K562 (cell line): ENCODE measurements at regions not wholly inside any gene's neighbourhood (a gene's known extent, or its start where the extent isn't known, plus 50 kb on each side); places are given as distances from the start of the nearest gene placed in this dataset.

Source experiments
- ATAC-seq: fragments of 200-7000 bp; cut with Tn5 transposase; 3 replicates; pipeline ENCODE4 v1.9.1; 2020; ENCODE audit warnings: moderate library complexity
- BruUV-seq: library from RNA; stranded (reverse); fragments of 400-500 nt; replicated peaks from 2 replicates; lab custom pipeline; 2021; lab: Mats Ljungman, UMichigan
- CTCF ChIA-PET: fragments of 300-600 bp; formaldehyde crosslinking; extraction: SDS; loops from one replicate; lab custom pipeline; 2021; ENCODE audit warnings: low intra/inter-chr PET ratio; lab: Yijun Ruan, JAX
- POLR2A ChIA-PET: fragments of 300-600, 350-650 bp; sonication (Branson Sonifier 250); formaldehyde crosslinking; extraction: SDS; loops from one replicate; lab custom pipeline; 2021; ENCODE audit warnings: antibody characterized with exemption, inconsistent platforms; lab: Yijun Ruan, JAX
- DNase-seq, 4 experiments: peaks; one replicate each; pipeline versions ENCODE4 v3.0.0 to v3.0.0-alpha.2; 2011 to 2018; ENCODE audit warnings: low spot score in 3 of 4, mixed read lengths in 3 of 4; ENCODE audit errors: extremely low read depth in 1 of 4
- FAIRE-seq: peaks from 2 replicates; lab custom pipeline; 2011; peaks lifted over from hg19 to GRCh38; lab: Jason Lieb, UNC
- H2AFZ ChIP-seq: 2 replicates; pipeline ENCODE4 v1.6.0; 2011; ENCODE audit warnings: low read depth, low read length, control low read depth, inconsistent platforms
- H3K27ac ChIP-seq: fragments of 200-600 bp; 3 replicates; pipeline ENCODE4 v1.8.0; 2011; ENCODE audit warnings: low read depth, mild to moderate bottlenecking, control low read depth, inconsistent platforms, low read length, moderate library complexity, mixed read lengths; ENCODE audit errors: extremely low read depth
- H3K27me3 ChIP-seq, 2 experiments: fragments of 300-600 bp in 1 of 2; 2 replicates in 1 of 2; 3 replicates in 1 of 2; pipeline versions ENCODE4 v1.6.0 to v1.8.0; 2011; ENCODE audit warnings: inconsistent platforms in 2 of 2, low read length in 2 of 2, mild to moderate bottlenecking in 1 of 2, mixed read lengths in 1 of 2, moderate library complexity in 1 of 2; ENCODE audit not compliant: control insufficient read depth in 2 of 2, insufficient read depth in 2 of 2
- H3K36me3 ChIP-seq: fragments of 300-600 bp; 3 replicates; pipeline ENCODE4 v1.8.0; 2011; ENCODE audit warnings: mild to moderate bottlenecking, low read length, inconsistent platforms; ENCODE audit not compliant: control insufficient read depth, insufficient read depth
- H3K4me1 ChIP-seq, 2 experiments: fragments of 200-600 bp in 1 of 2; replicated peaks in 1 of 2; 2 replicates in 1 of 2; 3 replicates in 1 of 2; pipeline versions ENCODE4 v1.5.1 to v1.8.0; 2011; ENCODE audit warnings: inconsistent platforms in 2 of 2, low read length in 2 of 2, mild to moderate bottlenecking in 1 of 2, mixed read lengths in 1 of 2, moderate library complexity in 1 of 2; ENCODE audit not compliant: control insufficient read depth in 2 of 2, insufficient read depth in 2 of 2
- H3K4me2 ChIP-seq: 2 replicates; pipeline ENCODE4 v1.6.1; 2011; ENCODE audit warnings: low read length, control low read depth, inconsistent platforms, mixed read lengths; ENCODE audit not compliant: insufficient read depth
- H3K4me3 ChIP-seq: fragments of 200-600 bp; sonication (generic), shearing (Covaris generic); 2 replicates; pipeline ENCODE4 v1.5.1; 2016; ENCODE audit warnings: control low read depth, inconsistent platforms
- H3K79me2 ChIP-seq: fragments of 200-600 bp; 3 replicates; pipeline ENCODE4 v1.8.0; 2011; ENCODE audit warnings: low read length, inconsistent platforms; ENCODE audit not compliant: control insufficient read depth, insufficient read depth
- H3K9ac ChIP-seq, 2 experiments: 2 replicates each; pipeline versions ENCODE4 v1.6.0 to v1.6.1; 2011; ENCODE audit warnings: low read depth in 2 of 2, low read length in 2 of 2, control low read depth in 1 of 2, inconsistent platforms in 1 of 2, mild to moderate bottlenecking in 1 of 2, mixed read lengths in 1 of 2; ENCODE audit not compliant: insufficient read depth in 1 of 2
- H3K9me1 ChIP-seq: one replicate; pipeline ENCODE4 v1.6.0; 2011; ENCODE audit warnings: inconsistent platforms, mild to moderate bottlenecking, low read length, moderate library complexity; ENCODE audit not compliant: control insufficient read depth, insufficient read depth
- H3K9me3 ChIP-seq: replicated peaks from 2 replicates; pipeline ENCODE4 v1.5.1; 2011; ENCODE audit warnings: low read depth, low read length, inconsistent platforms; ENCODE audit not compliant: control insufficient read depth, insufficient read depth
- H4K20me1 ChIP-seq: replicated peaks from 2 replicates; pipeline ENCODE4 v1.6.1; 2011; ENCODE audit warnings: low read length, inconsistent platforms, mixed read lengths; ENCODE audit not compliant: control insufficient read depth, insufficient read depth
- FOXK1 ChIP-seq: sonication (generic); formaldehyde crosslinking; IDR thresholded peaks from 2 replicates; pipeline ENCODE4 v1.8.0; 2022; ENCODE audit warnings: missing genetic modification reagents, mild to moderate bottlenecking, borderline replicate concordance
- FUS ChIP-seq: fragments of 200-400 bp; formaldehyde crosslinking; optimal IDR thresholded peaks from 2 replicates; pipeline ENCODE3; 2017; ENCODE audit warnings: low read depth, low read length
- KAT2B ChIP-seq: IDR thresholded peaks from one replicate; pipeline ENCODE4 v1.6.1; 2012; ENCODE audit warnings: low read depth, mild to moderate bottlenecking, control low read depth, inconsistent platforms, low read length, moderate library complexity
- KLF13 ChIP-seq: fragments of 450-650 bp; IDR thresholded peaks from 2 replicates; pipeline ENCODE4 v1.6.1; 2016; ENCODE audit warnings: missing genetic modification characterization, low read depth, mild to moderate bottlenecking, missing compliant biosample characterization, moderate library complexity, borderline replicate concordance
- L3MBTL2 ChIP-seq: fragments of 450-650 bp; IDR thresholded peaks from 2 replicates; pipeline ENCODE4 v1.6.1; 2016; ENCODE audit warnings: mild to moderate bottlenecking, moderate library complexity
- RAD21 ChIP-seq, 2 experiments: fragments of 250-450 bp in 1 of 2; fragments of 450-650 bp in 1 of 2; sonication (Bioruptor Pico) in 1 of 2; formaldehyde crosslinking in 1 of 2; IDR thresholded peaks in 1 of 2; conservative IDR thresholded peaks in 1 of 2; 2 replicates each; pipeline versions ENCODE4 v1.4.0 to v1.8.0; 2020 to 2022; ENCODE audit warnings: mild to moderate bottlenecking in 2 of 2, moderate library complexity in 1 of 2
- RFX1 ChIP-seq: fragments of 450-650 bp; IDR thresholded peaks from 2 replicates; pipeline ENCODE4 v1.6.1; 2016; ENCODE audit warnings: mild to moderate bottlenecking, moderate library complexity
- SP2 ChIP-seq: IDR thresholded peaks from 2 replicates; pipeline ENCODE4 v1.6.1; 2011; ENCODE audit warnings: mild to moderate bottlenecking, low read depth, low read length, moderate library complexity; ENCODE audit not compliant: poor library complexity, severe bottlenecking; ENCODE audit errors: extremely low read depth
- THAP12 ChIP-seq: fragments of 250-450 bp; sonication (Bioruptor Pico); IDR thresholded peaks from 2 replicates; pipeline ENCODE4 v1.9.0; 2021; ENCODE audit warnings: mild to moderate bottlenecking, inconsistent platforms
- XRCC3 ChIP-seq: fragments of 450-650 bp; IDR thresholded peaks from 2 replicates; pipeline ENCODE4 v1.6.1; 2017; ENCODE audit warnings: mild to moderate bottlenecking, moderate library complexity
- ZNF282 ChIP-seq: sonication (generic); formaldehyde crosslinking; IDR thresholded peaks from 2 replicates; pipeline ENCODE4 v1.8.1; 2023; ENCODE audit warnings: missing genetic modification reagents
- ZNF586 ChIP-seq: fragments of 450-650 bp; formaldehyde crosslinking; conservative IDR thresholded peaks from 2 replicates; pipeline ENCODE4 v1.4.0; 2020; ENCODE audit warnings: mild to moderate bottlenecking, moderate library complexity
- WGBS: fragments of 100-300 bp; shearing (Covaris generic); methylation state at CpG from one replicate; pipeline ENCODE4 v1.1.6; 2016; ENCODE audit warnings: low coverage, mixed read lengths; ENCODE audit not compliant: insufficient coverage; ENCODE audit errors: missing lambda C conversion rate; 5-methylcytosine and 5-hydroxymethylcytosine counted together
- in situ Hi-C: fragments of 300-500 bp; cut with MboI; formaldehyde crosslinking; loops from 4 replicates; pipeline ENCODE4 v1.15.0; 2018; ENCODE audit warnings: inconsistent platforms, mixed read lengths
- intact Hi-C: fragments of 100-400 bp; cut with micrococcal nuclease; formaldehyde crosslinking; loops from 2 replicates; pipeline ENCODE4 v1.14.2; 2022
- TF ChIP-seq, protein P1 (sequence below): fragments of 450-650 bp; conservative IDR thresholded peaks from 2 replicates; pipeline ENCODE4 v1.6.1; 2016; ENCODE audit warnings: missing genetic modification characterization, low read depth, mild to moderate bottlenecking, missing compliant biosample characterization, moderate library complexity
- TF ChIP-seq, protein P2 (sequence below): fragments of 450-650 bp; formaldehyde crosslinking; conservative IDR thresholded peaks from 2 replicates; pipeline ENCODE4 v1.4.0; 2022; ENCODE audit warnings: mild to moderate bottlenecking, missing genetic modification characterization

GRCh38 chr14:98182393-98183055, 1089.5 kb downstream of the BCL11B start:
- Histone ChIP-seq H3K36me3 (no peaks in the 10 kb centered on the region), H3K9me3 (no peaks in the 10 kb centered on the region), H3K9ac (no peak overlapping the region), H3K9me1 (no peaks in the 10 kb centered on the region), H3K4me3 (no peak overlapping the region), H3K79me2 (no peaks in the 10 kb centered on the region), H3K4me2 (no peak overlapping the region), H3K27me3 (no peaks in the 10 kb centered on the region), H3K4me1 (no peaks in the 10 kb centered on the region), H4K20me1 (no peaks in the 10 kb centered on the region)
- ChIA-PET CTCF (no interaction called here), POLR2A (no interaction called here)
- WGBS, result 0% methylated on average over 2 of the region's 3 CpGs
- intact Hi-C loops, result no loop called here
- FAIRE-seq, result no peak
- no peak for DNase-seq
- TF ChIP-seq FOXK1 (CRISPR knock-in tag) (no peak), ZNF586 (no peak), RAD21 (CRISPR knock-in tag; conservative IDR thresholded peaks at IDR 0.05 in 1 of 2, IDR thresholded peaks at IDR 0.05 in 1 of 2) (no peak), XRCC3 (no peak), L3MBTL2 (no peak), KLF13 (tag) (no peak), KAT2B (no peak), FUS (no peak), SP2 (no peak), ZNF282 (no peak), THAP12 (no peak), RFX1 (no peak)
- TF ChIP-seq, protein P1, sequence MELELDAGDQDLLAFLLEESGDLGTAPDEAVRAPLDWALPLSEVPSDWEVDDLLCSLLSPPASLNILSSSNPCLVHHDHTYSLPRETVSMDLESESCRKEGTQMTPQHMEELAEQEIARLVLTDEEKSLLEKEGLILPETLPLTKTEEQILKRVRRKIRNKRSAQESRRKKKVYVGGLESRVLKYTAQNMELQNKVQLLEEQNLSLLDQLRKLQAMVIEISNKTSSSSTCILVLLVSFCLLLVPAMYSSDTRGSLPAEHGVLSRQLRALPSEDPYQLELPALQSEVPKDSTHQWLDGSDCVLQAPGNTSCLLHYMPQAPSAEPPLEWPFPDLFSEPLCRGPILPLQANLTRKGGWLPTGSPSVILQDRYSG (tag), result no peak
- TF ChIP-seq, protein P2, sequence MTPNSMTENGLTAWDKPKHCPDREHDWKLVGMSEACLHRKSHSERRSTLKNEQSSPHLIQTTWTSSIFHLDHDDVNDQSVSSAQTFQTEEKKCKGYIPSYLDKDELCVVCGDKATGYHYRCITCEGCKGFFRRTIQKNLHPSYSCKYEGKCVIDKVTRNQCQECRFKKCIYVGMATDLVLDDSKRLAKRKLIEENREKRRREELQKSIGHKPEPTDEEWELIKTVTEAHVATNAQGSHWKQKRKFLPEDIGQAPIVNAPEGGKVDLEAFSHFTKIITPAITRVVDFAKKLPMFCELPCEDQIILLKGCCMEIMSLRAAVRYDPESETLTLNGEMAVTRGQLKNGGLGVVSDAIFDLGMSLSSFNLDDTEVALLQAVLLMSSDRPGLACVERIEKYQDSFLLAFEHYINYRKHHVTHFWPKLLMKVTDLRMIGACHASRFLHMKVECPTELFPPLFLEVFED (CRISPR knock-in tag), result no peak
- TF ChIP-seq, all 486 proteins: peak for 0
- no peak overlapping the region for H3K27ac ChIP-seq
- no peak overlapping the region for H2AFZ ChIP-seq
- in situ Hi-C loops, result no loop called here
- BruUV-seq, result no TSS peak
- no peak for ATAC-seq
